H1 (cell line): ENCODE measurements at regions not wholly inside any gene's neighbourhood (a gene's known extent, or its start where the extent isn't known, plus 50 kb on each side); places are given as distances from the start of the nearest gene placed in this dataset.

Source experiments
- ATF2 ChIP-seq: IDR thresholded peaks from 2 replicates; pipeline ENCODE4 v1.6.1; 2012; ENCODE audit warnings: low read length, inconsistent platforms
- KDM5A ChIP-seq: fragments of 200-600 bp; IDR thresholded peaks from 2 replicates; pipeline ENCODE4 v1.7.1; 2012; ENCODE audit warnings: mild to moderate bottlenecking, low read length, inconsistent platforms, mixed read lengths

- TF ChIP-seq ATF2 (no peak), KDM5A (no peak)
- TF ChIP-seq, all 59 proteins: peak for 0
These were observed 260.8 kb downstream of the ENGASE start (continued) for GRCh38 chr17:79335456-79335855.
